ENCODE measurements at regions not wholly inside any gene's neighbourhood (a gene's known extent, or its start where the extent isn't known, plus 50 kb on each side); places are given as distances from the start of the nearest gene placed in this dataset.

DNA sequence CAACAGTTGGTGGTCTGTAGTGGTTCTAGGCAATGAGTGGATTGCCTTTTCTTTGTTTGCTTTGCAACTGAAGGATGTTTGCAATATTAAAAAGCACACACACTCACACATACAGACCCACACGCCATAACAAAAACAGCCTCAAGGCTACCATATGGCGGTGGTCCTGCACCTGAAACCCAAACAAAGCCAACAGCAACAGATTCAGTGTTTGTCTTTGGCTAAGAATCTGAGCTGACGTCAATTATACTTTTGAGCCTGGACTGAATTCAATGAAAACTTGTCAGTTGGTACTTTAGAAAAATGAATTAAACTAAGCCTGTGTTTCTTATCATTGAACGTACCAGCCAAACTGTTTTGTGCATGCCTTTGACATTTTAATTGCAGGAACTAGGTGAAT is 65.0 kb upstream of the NYAP2 start:
- TF ChIP-seq, protein P1, sequence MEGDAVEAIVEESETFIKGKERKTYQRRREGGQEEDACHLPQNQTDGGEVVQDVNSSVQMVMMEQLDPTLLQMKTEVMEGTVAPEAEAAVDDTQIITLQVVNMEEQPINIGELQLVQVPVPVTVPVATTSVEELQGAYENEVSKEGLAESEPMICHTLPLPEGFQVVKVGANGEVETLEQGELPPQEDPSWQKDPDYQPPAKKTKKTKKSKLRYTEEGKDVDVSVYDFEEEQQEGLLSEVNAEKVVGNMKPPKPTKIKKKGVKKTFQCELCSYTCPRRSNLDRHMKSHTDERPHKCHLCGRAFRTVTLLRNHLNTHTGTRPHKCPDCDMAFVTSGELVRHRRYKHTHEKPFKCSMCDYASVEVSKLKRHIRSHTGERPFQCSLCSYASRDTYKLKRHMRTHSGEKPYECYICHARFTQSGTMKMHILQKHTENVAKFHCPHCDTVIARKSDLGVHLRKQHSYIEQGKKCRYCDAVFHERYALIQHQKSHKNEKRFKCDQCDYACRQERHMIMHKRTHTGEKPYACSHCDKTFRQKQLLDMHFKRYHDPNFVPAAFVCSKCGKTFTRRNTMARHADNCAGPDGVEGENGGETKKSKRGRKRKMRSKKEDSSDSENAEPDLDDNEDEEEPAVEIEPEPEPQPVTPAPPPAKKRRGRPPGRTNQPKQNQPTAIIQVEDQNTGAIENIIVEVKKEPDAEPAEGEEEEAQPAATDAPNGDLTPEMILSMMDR (IDR thresholded peaks at IDR 0.05; ENCODE audit: low read depth, low read length) = no peak
- no peak for TF ChIP-seq EZH2phosphoT487 (IDR thresholded peaks at IDR 0.05; ENCODE audit: low read depth)

All from OCI-LY3 (cell line).